Left lobe of liver (tissue), 2 donors: ENCODE measurements at regions not wholly inside any gene's neighbourhood (a gene's known extent, or its start where the extent isn't known, plus 50 kb on each side); places are given as distances from the start of the nearest gene placed in this dataset.
"Not testable (repeated sequence)": the region's sequence is repeated elsewhere in the genome, so short reads cannot be mapped to it uniquely, and the experiment has no call there.

Experiments used
- ATAC-seq: fragments of 200-7000 bp; cut with Tn5 transposase; one replicate; pipeline ENCODE4 v1.9.1; 2020; ENCODE audit warnings: mild to moderate bottlenecking, moderate library complexity
- DNase-seq: peaks from one replicate; pipeline ENCODE4 v3.0.0-alpha.2; 2020; ENCODE audit warnings: low spot score
- donor health status: DM: no; HTN: no; CAD: no; lungs with moderate emphysema.
- donor health status: DM: no; HTN: yes; CAD: no.

GRCh38 chrX:1020634-1021166 is 191.7 kb downstream of the CRLF2 start:
- no peak for DNase-seq
- no peak for ATAC-seq

GRCh38 chrX:1016926-1017325 is 195.5 kb downstream of the CRLF2 start:
- not testable (repeated sequence) for DNase-seq, ATAC-seq

GRCh38 chrX:1016281-1016680 is 196.2 kb downstream of the CRLF2 start:
- not testable (repeated sequence) for DNase-seq, ATAC-seq

- ATAC-seq, result no peak
- DNase-seq, result no peak
Observed at GRCh38 chrX:1012678-1013300, 199.7 kb downstream of the CRLF2 start.

- no peak for ATAC-seq
- no peak for DNase-seq
Observed at GRCh38 chrX:1011691-1012283, 200.7 kb downstream of the CRLF2 start.

GRCh38 chrX:1009771-1010170 is 202.7 kb downstream of the CRLF2 start:
- DNase-seq (no peak), ATAC-seq (no peak)

GRCh38 chrX:1006156-1006730 is 206.2 kb downstream of the CRLF2 start:
- DNase-seq, result no peak

GRCh38 chrX:1002611-1003010 is 209.8 kb downstream of the CRLF2 start:
- ATAC-seq, result no peak
- DNase-seq, result no peak

More at GRCh38 chrX:1006156-1006730, 206.2 kb downstream of the CRLF2 start:
- ATAC-seq, result no peak

- no peak for DNase-seq
- ATAC-seq, result no peak
Observed at GRCh38 chrX:997631-998137, 214.8 kb downstream of the CRLF2 start.

GRCh38 chrX:994780-995179 is 217.7 kb downstream of the CRLF2 start:
- no peak for ATAC-seq
- DNase-seq, result no peak

GRCh38 chrX:989959-990510 is 222.4 kb downstream of the CRLF2 start:
- ATAC-seq (no peak), DNase-seq (no peak)

- ATAC-seq, DNase-seq: not testable (repeated sequence)
Observed at GRCh38 chrX:988530-988929, 223.9 kb downstream of the CRLF2 start.

GRCh38 chrX:981791-982626 is 230.4 kb downstream of the CRLF2 start:
- DNase-seq (no peak), ATAC-seq (no peak)

GRCh38 chrX:980587-981235 is 231.7 kb downstream of the CRLF2 start:
- DNase-seq (no peak), ATAC-seq (no peak)

GRCh38 chrX:979127-979526 is 233.3 kb downstream of the CRLF2 start:
- not testable (repeated sequence) for ATAC-seq, DNase-seq

GRCh38 chrX:973010-973632 is 239.3 kb downstream of the CRLF2 start:
- DNase-seq (no peak), ATAC-seq (no peak)

GRCh38 chrX:968148-968965 is 244.1 kb downstream of the CRLF2 start:
- ATAC-seq, result no peak

GRCh38 chrX:966396-967070 is 245.9 kb downstream of the CRLF2 start:
- ATAC-seq (no peak), DNase-seq (no peak)

More at GRCh38 chrX:968148-968965, 244.1 kb downstream of the CRLF2 start:
- DNase-seq, result no peak
